Esophagus squamous epithelium (tissue), 5 donors: ENCODE measurements at regions not wholly inside any gene's neighbourhood (a gene's known extent, or its start where the extent isn't known, plus 50 kb on each side); places are given as distances from the start of the nearest gene placed in this dataset.

ENCODE experiments used
- DNase-seq: peaks from one replicate; lab custom pipeline; 2025; lab: John Stamatoyannopoulos, UW
- H3K27ac ChIP-seq, 4 donors: fragments of 200-600 bp; sonication (generic); one replicate each; pipeline ENCODE4 v1.5.1; 2016 to 2019; ENCODE audit warnings: mild to moderate bottlenecking in 1 of 4
- H3K27me3 ChIP-seq, 4 donors: fragments of 200-600 bp; sonication (generic); 1 replicate in 3 of 4; 2 replicates in 1 of 4; pipeline versions ENCODE4 v1.5.1 to v1.6.0; 2017 to 2021; ENCODE audit warnings: antibody characterized with exemption in 1 of 4
- H3K36me3 ChIP-seq, 3 donors: fragments of 200-600 bp; sonication (generic); one replicate each; pipeline ENCODE4 v1.5.1; 2016 to 2019
- H3K4me1 ChIP-seq, 3 donors: fragments of 200-600 bp; sonication (generic); one replicate each; pipeline ENCODE4 v1.5.1; 2017 to 2019
- H3K4me3 ChIP-seq, 4 donors: fragments of 200-600 bp; sonication (generic); 1 replicate in 3 of 4; 2 replicates in 1 of 4; pipeline ENCODE4 v1.5.1; 2016 to 2019; ENCODE audit warnings: mild to moderate bottlenecking in 2 of 4, moderate library complexity in 1 of 4
- H3K9me3 ChIP-seq, 3 donors: fragments of 200-600 bp; sonication (generic); one replicate each; pipeline ENCODE4 v1.5.1; 2016 to 2019
- CTCF ChIP-seq, 6 experiments: fragments of 450-650 bp in 4 of 6; fragments of 200-600 bp in 2 of 6; sonication (generic) in 2 of 6; IDR thresholded peaks; one replicate each; pipeline ENCODE4 v1.5.1; 2016 to 2019; ENCODE audit warnings: antibody characterized with exemption in 6 of 6, mild to moderate bottlenecking in 4 of 6, moderate library complexity in 4 of 6
- POLR2A ChIP-seq, 4 donors: fragments of 450-650 bp; IDR thresholded peaks; one replicate each; pipeline ENCODE4 v1.6.1; 2017; ENCODE audit warnings: antibody characterized with exemption in 4 of 4, mild to moderate bottlenecking in 4 of 4, moderate library complexity in 3 of 4
- WGBS, 2 donors: methylation state at CpG; one replicate each; pipeline ENCODE4 v1.1.5; 2018; 5-methylcytosine and 5-hydroxymethylcytosine counted together
- intact Hi-C: fragments of 100-400 bp; cut with DNase I; formaldehyde crosslinking; loops from one replicate; pipeline ENCODE4 v1.15.0; 2022
- donor health status: DM: yes; HTN: yes; CAD: no.

GRCh38 chr6:92446052-92446451 is 973.3 kb downstream of the EPHA7 start:
- WGBS, 2 donors: 63 to 81% methylated on average over 3 of the region's 3 CpGs
- no peak for DNase-seq
- intact Hi-C loops: no loop called here
- Histone ChIP-seq H3K4me3 (no peak overlapping the region), H3K27ac (no peak overlapping the region), H3K27me3 (no peaks in the 10 kb centered on the region), H3K9me3 (no peaks in the 10 kb centered on the region), H3K36me3 (no peaks in the 10 kb centered on the region), H3K4me1 (no peaks in the 10 kb centered on the region)
- TF ChIP-seq CTCF (IDR thresholded peaks at IDR 0.05) (no peak), POLR2A (IDR thresholded peaks at IDR 0.05) (no peak)

- H3K27me3 ChIP-seq: no peaks in the 10 kb centered on the region
- no peaks in the 10 kb centered on the region for H3K4me1 ChIP-seq
- H3K27ac ChIP-seq: no peak overlapping the region
- H3K36me3 ChIP-seq: no peaks in the 10 kb centered on the region
- intact Hi-C loops: no loop called here
- H3K9me3 ChIP-seq: no peaks in the 10 kb centered on the region
- no peak overlapping the region for H3K4me3 ChIP-seq
- 54 to 62% methylated on average over 1 of the region's 1 CpG for WGBS, 2 donors
- DNase-seq: no peak
- TF ChIP-seq CTCF (IDR thresholded peaks at IDR 0.05) (no peak), POLR2A (IDR thresholded peaks at IDR 0.05) (no peak)
Observed at GRCh38 chr6:92433911-92434310, 985.4 kb downstream of the EPHA7 start.

GRCh38 chr6:92431502-92431901 is 987.9 kb downstream of the EPHA7 start:
- Histone ChIP-seq H3K27ac (no peak overlapping the region), H3K4me3 (no peak overlapping the region), H3K9me3 (no peaks in the 10 kb centered on the region), H3K4me1 (no peaks in the 10 kb centered on the region), H3K36me3 (no peaks in the 10 kb centered on the region), H3K27me3 (no peaks in the 10 kb centered on the region)
- no peak for DNase-seq
- TF ChIP-seq POLR2A (IDR thresholded peaks at IDR 0.05) (no peak), CTCF (IDR thresholded peaks at IDR 0.05) (no peak)
- intact Hi-C loops: no loop called here

GRCh38 chr6:92428448-92428847 is 990.9 kb downstream of the EPHA7 start:
- no peak overlapping the region for H3K27ac ChIP-seq
- intact Hi-C loops: no loop called here
- WGBS, 2 donors: 76 to 83% methylated on average over 2 of the region's 2 CpGs

GRCh38 chr6:92427453-92427852 is 991.9 kb downstream of the EPHA7 start:
- intact Hi-C loops: no loop called here
- no peak overlapping the region for H3K4me3 ChIP-seq
- H3K36me3 ChIP-seq: no peaks in the 10 kb centered on the region
- H3K4me1 ChIP-seq: no peaks in the 10 kb centered on the region
- H3K9me3 ChIP-seq: no peaks in the 10 kb centered on the region
- no peak overlapping the region for H3K27ac ChIP-seq
- TF ChIP-seq CTCF (IDR thresholded peaks at IDR 0.05): no peak
- TF ChIP-seq POLR2A (IDR thresholded peaks at IDR 0.05): no peak
- no peaks in the 10 kb centered on the region for H3K27me3 ChIP-seq
- WGBS, 2 donors: 63 to 68% methylated on average over 2 of the region's 2 CpGs
- no peak for DNase-seq

More at GRCh38 chr6:92428448-92428847, 990.9 kb downstream of the EPHA7 start:
- no peaks in the 10 kb centered on the region for H3K36me3 ChIP-seq
- H3K27me3 ChIP-seq: no peaks in the 10 kb centered on the region
- H3K4me1 ChIP-seq: no peaks in the 10 kb centered on the region
- no peak for DNase-seq
- no peaks in the 10 kb centered on the region for H3K9me3 ChIP-seq
- TF ChIP-seq POLR2A (IDR thresholded peaks at IDR 0.05) (no peak), CTCF (IDR thresholded peaks at IDR 0.05) (no peak)
- no peak overlapping the region for H3K4me3 ChIP-seq
